HepG2 (cell line): ENCODE measurements at regions not wholly inside any gene's neighbourhood (a gene's known extent, or its start where the extent isn't known, plus 50 kb on each side); places are given as distances from the start of the nearest gene placed in this dataset.
"Not testable (repeated sequence)": the region's sequence is repeated elsewhere in the genome, so short reads cannot be mapped to it uniquely, and the experiment has no call there.

Source experiments
- ASH2L ChIP-seq: fragments of 300-600, 200-600 bp; sonication (generic); IDR thresholded peaks from 2 replicates; pipeline ENCODE4 v1.7.0; 2017; ENCODE audit warnings: low read depth, mild to moderate bottlenecking, moderate library complexity, mixed read lengths, low read length; ENCODE audit not compliant: insufficient read length
- FOXP1 ChIP-seq, 2 experiments: fragments of 450-650 bp in 1 of 2; IDR thresholded peaks; 2 replicates each; pipeline ENCODE4 v1.6.1; 2017 to 2018; ENCODE audit warnings: antibody characterized with exemption in 1 of 2
- IKZF1 ChIP-seq: fragments of 450-650 bp; IDR thresholded peaks from 2 replicates; pipeline ENCODE4 v1.7.1; 2016
- MEIS2 ChIP-seq: sonication (generic); formaldehyde crosslinking; IDR thresholded peaks from 2 replicates; pipeline ENCODE4 v1.9.0; 2021; ENCODE audit warnings: mild to moderate bottlenecking, missing genetic modification reagents
- POLR2A ChIP-seq, 2 experiments: IDR thresholded peaks; 2 replicates each; pipeline ENCODE4 v1.6.1; 2011; ENCODE audit warnings: low read depth in 2 of 2, low read length in 2 of 2, mild to moderate bottlenecking in 1 of 2, moderate library complexity in 1 of 2; ENCODE audit not compliant: insufficient read depth in 1 of 2
- RBM22 ChIP-seq: fragments of 200-400 bp; formaldehyde crosslinking; optimal IDR thresholded peaks from 2 replicates; pipeline ENCODE3; 2017; ENCODE audit warnings: mild to moderate bottlenecking, low read length, moderate library complexity
- RCOR2 ChIP-seq: IDR thresholded peaks from 2 replicates; pipeline ENCODE4 v1.6.1; 2016; ENCODE audit warnings: missing biosample characterization, missing genetic modification reagents
- RELA ChIP-seq: sonication (generic); formaldehyde crosslinking; IDR thresholded peaks from 2 replicates; pipeline ENCODE4 v1.4.0; 2020; ENCODE audit warnings: missing genetic modification reagents
- RNF2 ChIP-seq: fragments of 450-650 bp; conservative IDR thresholded peaks from 2 replicates; pipeline ENCODE4 v1.6.1; 2016; ENCODE audit warnings: low read depth
- ZNF3 ChIP-seq: IDR thresholded peaks from 2 replicates; pipeline ENCODE4 v1.7.0; 2017; ENCODE audit warnings: inconsistent platforms
- TF ChIP-seq, protein P1 (sequence below), 2 experiments: sonication (generic) in 1 of 2; formaldehyde crosslinking in 1 of 2; IDR thresholded peaks; 2 replicates each; pipeline versions ENCODE4 v1.5.1 to v1.6.1; 2011 to 2020; ENCODE audit warnings: borderline replicate concordance in 1 of 2, low read depth in 1 of 2, low read length in 1 of 2, mild to moderate bottlenecking in 1 of 2, missing genetic modification reagents in 1 of 2, moderate library complexity in 1 of 2
- TF ChIP-seq, protein P2 (sequence below): sonication (generic); formaldehyde crosslinking; IDR thresholded peaks from 2 replicates; pipeline ENCODE4 v1.5.0; 2020; ENCODE audit warnings: mild to moderate bottlenecking, missing genetic modification reagents, moderate library complexity
- TF ChIP-seq, protein P3 (sequence below), 2 experiments: fragments of 450-650 bp in 1 of 2; sonication (generic) in 1 of 2; formaldehyde crosslinking; IDR thresholded peaks; 2 replicates each; pipeline versions ENCODE4 v1.5.0 to v1.8.0; 2020 to 2022; ENCODE audit warnings: mild to moderate bottlenecking in 1 of 2, missing genetic modification reagents in 1 of 2

DNA sequence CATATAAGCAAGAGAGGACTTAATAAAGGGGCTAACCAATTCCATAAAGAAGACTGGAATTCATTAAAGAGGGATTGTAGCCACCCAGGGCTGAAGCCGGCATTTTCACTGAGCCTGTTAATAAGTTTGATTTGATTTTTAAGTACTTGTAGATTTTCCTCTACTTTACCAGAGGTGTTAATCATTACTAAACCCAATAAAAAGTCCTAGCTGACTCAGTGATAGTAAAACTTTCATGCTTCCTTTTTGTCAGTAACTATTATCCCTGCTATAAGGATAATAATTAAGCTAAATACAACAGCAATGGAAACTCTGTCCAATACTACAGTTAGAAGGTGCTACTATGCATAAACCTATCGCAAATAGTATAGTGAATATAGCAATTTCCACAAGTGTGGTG is 260.2 kb downstream of the CEMIP2 start:
- not testable (repeated sequence) for TF ChIP-seq RELA (CRISPR knock-in tag); POLR2A (IDR thresholded peaks at IDR 0.05; ENCODE audit: insufficient read depth in 1 of 2, low read depth in 2 of 2, low read length in 2 of 2); ASH2L; RCOR2; IKZF1; RNF2; ZNF3 (CRISPR knock-in tag); RBM22; FOXP1 (IDR thresholded peaks at IDR 0.05); FOXP1 (CRISPR knock-in tag; IDR thresholded peaks at IDR 0.05); MEIS2 (CRISPR knock-in tag)
- TF ChIP-seq, protein P1, sequence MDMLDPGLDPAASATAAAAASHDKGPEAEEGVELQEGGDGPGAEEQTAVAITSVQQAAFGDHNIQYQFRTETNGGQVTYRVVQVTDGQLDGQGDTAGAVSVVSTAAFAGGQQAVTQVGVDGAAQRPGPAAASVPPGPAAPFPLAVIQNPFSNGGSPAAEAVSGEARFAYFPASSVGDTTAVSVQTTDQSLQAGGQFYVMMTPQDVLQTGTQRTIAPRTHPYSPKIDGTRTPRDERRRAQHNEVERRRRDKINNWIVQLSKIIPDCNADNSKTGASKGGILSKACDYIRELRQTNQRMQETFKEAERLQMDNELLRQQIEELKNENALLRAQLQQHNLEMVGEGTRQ (IDR thresholded peaks at IDR 0.05; ENCODE audit: low read depth, low read length), result not testable (repeated sequence)
- TF ChIP-seq, protein P1 (CRISPR knock-in tag; IDR thresholded peaks at IDR 0.05; ENCODE audit: borderline replicate concordance), result not testable (repeated sequence)
- TF ChIP-seq, protein P2, sequence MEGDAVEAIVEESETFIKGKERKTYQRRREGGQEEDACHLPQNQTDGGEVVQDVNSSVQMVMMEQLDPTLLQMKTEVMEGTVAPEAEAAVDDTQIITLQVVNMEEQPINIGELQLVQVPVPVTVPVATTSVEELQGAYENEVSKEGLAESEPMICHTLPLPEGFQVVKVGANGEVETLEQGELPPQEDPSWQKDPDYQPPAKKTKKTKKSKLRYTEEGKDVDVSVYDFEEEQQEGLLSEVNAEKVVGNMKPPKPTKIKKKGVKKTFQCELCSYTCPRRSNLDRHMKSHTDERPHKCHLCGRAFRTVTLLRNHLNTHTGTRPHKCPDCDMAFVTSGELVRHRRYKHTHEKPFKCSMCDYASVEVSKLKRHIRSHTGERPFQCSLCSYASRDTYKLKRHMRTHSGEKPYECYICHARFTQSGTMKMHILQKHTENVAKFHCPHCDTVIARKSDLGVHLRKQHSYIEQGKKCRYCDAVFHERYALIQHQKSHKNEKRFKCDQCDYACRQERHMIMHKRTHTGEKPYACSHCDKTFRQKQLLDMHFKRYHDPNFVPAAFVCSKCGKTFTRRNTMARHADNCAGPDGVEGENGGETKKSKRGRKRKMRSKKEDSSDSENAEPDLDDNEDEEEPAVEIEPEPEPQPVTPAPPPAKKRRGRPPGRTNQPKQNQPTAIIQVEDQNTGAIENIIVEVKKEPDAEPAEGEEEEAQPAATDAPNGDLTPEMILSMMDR (CRISPR knock-in tag), result not testable (repeated sequence)
- TF ChIP-seq, protein P3, sequence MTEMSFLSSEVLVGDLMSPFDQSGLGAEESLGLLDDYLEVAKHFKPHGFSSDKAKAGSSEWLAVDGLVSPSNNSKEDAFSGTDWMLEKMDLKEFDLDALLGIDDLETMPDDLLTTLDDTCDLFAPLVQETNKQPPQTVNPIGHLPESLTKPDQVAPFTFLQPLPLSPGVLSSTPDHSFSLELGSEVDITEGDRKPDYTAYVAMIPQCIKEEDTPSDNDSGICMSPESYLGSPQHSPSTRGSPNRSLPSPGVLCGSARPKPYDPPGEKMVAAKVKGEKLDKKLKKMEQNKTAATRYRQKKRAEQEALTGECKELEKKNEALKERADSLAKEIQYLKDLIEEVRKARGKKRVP (CRISPR knock-in tag; IDR thresholded peaks at IDR 0.05), result not testable (repeated sequence)
